ENCODE measurements at regions not wholly inside any gene's neighbourhood (a gene's known extent, or its start where the extent isn't known, plus 50 kb on each side); places are given as distances from the start of the nearest gene placed in this dataset.

GRCh38 chr2:239634769-239635168 lies 233.9 kb upstream of the HDAC4 start:
- DNase-seq = no peak

- peak; percentile 6 to 41 (median 28) for DNase-seq
Measured at GRCh38 chr2:239630618-239631286, 229.9 kb upstream of the HDAC4 start.

GRCh38 chr2:239629926-239630617 lies 229.3 kb upstream of the HDAC4 start:
- DNase-seq = peak in 2 of 3 donors; percentile 15 to 25

DNA sequence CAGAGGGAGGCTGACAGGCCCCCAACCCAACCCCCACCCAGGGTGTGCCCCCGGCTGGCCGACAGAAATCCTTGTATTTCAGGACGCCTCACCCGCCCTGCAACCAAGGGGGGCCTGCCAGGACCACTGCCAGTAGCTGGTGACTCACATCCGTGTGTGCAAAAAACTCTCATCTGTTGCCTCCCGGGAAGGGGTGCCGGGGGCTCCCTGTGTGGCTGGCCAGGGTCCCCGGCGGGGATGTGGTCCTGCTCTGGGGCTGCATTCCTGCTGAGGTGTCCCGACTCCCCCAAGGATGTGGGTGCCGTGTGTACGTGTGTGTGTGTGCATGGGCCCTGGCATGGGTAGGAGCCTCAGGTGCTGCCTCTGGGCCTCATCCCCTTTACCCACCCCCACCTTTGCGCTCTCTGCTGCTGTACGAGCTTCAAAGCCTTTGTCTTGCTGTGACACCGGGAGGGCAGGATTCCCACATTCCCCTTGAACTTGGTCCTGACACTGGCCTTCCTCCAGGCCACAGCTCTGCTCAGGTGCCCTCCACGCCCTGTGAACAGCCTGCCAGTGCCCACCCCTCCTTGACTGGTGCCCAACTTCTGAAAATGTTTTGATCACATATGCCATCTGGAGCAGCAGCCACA lies 226.3 kb upstream of the HDAC4 start:
- no peak for DNase-seq

- no peak for DNase-seq
Measured at GRCh38 chr2:239625971-239626734, 225.3 kb upstream of the HDAC4 start.

- DNase-seq = no peak
Measured at GRCh38 chr2:239625156-239625845, 224.5 kb upstream of the HDAC4 start.

DNA sequence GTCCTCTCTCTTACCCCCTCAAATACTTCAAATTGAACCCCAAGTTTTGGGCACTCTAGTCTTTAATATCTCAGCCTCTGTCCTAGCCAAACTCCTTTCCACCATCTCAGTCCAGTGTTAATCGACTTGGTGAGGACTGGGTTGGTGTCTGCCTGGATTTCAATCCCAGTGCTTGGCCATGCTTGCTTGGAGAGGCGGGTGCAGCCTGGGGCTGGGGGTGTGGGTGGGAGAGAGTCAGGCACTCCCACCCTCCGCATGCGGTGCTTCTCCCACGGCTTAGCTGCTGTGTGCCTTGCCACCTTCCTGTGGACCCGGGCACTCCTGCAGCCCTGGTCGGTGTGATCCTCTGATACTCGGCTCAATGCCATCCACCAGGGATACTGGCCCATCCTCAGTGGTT lies 220.8 kb upstream of the HDAC4 start:
- DNase-seq = no peak

GRCh38 chr2:239619369-239619768 lies 218.5 kb upstream of the HDAC4 start:
- DNase-seq = no peak

DNA sequence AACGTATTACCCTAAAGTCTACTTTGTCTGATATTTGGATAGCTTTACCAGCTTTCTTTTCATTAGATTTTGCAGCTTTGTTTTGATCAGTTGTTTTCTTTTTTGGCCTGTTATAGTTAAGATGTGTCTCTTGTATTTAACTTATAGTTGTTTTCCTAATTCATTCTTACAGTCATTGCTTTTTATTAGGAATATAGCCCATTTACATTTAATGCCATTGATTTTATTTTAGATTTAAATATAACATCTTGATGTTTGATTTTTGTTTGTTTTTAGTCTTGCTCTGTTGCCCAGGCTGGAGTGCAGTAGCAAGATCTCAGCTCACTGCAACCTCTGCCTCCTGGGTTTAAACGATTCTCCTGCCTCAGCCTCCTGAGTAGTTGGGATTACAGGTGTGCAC lies 215.9 kb upstream of the HDAC4 start:
- no peak for DNase-seq

GRCh38 chr2:239612133-239612532 lies 211.3 kb upstream of the HDAC4 start:
- no peak for DNase-seq

- no peak for DNase-seq
Measured at GRCh38 chr2:239611222-239611795, 210.5 kb upstream of the HDAC4 start.

GRCh38 chr2:239610457-239611221 lies 209.8 kb upstream of the HDAC4 start:
- DNase-seq = no peak

GRCh38 chr2:239609607-239610310 lies 208.9 kb upstream of the HDAC4 start:
- no peak for DNase-seq

DNA sequence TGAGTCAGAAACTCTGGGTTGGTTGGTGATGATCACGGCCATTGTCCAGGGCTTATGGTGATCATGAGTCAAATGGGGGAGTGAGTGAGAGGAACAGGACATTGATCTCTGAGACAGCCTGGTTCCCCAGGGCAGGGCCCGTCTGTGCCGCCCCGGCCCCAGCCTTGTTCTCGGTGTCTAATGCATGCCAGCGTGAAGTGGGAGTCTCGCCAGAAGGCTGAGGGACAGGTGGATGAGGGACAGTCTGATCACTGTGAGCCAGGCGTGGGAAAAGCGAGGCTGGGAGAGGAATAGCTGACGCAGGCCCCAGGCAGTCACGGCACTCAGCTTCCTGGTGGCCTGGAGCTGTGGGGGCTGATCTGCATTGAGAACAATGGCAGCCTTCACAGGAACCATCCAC lies 208.3 kb upstream of the HDAC4 start:
- DNase-seq = peak in 1 of 3 donors; percentile 24

- DNase-seq = no peak
Measured at GRCh38 chr2:239608723-239609122, 207.9 kb upstream of the HDAC4 start.

- no peak for DNase-seq
Measured at GRCh38 chr2:239608260-239608659, 207.4 kb upstream of the HDAC4 start.

DNA sequence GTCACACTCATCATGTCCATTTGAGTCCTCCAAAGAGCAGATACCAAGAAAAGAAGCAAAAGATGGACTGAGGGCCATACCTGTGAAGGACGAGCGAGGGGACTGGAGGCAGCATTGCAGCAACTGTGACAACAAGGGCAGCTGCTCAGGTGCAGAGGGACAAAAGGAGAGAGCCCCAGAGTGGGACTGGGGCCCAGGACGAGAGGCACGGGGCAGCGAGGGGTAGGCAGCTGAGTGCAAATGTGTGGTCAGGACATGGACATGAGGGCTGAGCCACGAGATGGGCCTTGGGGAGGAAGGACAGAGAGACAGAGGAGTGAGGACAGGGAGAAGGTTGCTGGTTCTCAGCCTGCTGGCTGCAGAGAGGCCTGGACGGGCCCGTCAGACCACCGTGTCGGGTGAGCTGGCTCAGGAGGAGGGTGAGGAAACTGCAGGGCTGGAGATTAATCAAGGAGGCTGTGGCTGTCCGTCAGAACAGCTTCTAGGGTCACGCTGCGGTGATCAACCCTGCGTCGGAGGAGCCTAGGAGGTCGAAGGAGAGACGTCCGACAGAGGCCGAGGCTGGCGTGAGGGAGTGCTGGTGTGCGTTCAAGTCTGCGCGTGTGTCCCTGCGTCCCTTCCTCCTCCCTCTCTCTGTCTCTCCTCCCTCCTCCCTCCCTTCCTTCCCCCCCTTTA lies 206.8 kb upstream of the HDAC4 start:
- DNase-seq = peak in 1 of 3 donors; percentile 40

DNA sequence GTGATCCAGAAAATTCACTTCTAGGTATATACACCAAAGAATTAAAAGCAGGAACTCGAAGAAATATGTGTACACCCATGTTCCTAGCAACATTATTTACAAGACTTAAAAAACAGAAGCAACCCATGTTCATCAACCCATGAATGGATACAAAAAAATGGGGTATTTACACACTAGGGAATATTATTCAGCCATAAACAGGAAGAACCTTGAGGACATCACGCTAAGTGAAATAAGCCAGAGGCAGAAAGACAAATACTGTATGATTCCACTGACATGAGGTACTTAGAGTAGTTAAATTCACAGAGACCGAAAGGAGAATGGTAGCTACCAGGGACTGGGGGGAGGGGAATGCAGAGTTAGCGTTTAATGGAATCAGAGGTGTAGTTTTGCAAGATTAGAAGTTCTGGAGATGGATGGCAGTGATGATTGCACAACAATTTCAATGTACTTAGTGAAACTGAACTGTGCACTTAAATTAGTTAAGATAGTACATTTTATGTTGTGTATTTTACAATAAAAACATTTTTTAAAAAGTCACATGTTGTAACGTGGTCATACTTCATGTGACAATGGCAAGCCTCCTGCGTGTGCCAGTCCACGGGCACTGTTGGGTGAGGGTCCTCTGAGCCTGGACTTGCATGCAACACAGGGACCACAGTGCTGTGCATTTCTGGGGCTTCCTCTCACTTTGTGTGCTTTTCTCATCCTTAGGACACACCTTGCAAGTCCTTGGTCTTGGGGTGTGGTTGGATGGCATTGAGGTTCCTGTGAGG lies 206.1 kb upstream of the HDAC4 start:
- no peak for DNase-seq

Data from muscle of back (tissue), 3 donors.